GM12875 (cell line): ENCODE measurements at regions not wholly inside any gene's neighbourhood (a gene's known extent, or its start where the extent isn't known, plus 50 kb on each side); places are given as distances from the start of the nearest gene placed in this dataset.

Source experiments
- H3K4me3 ChIP-seq: one replicate; pipeline ENCODE4 v1.5.1; 2011; ENCODE audit warnings: low read depth, low read length, control low read depth
- CTCF ChIP-seq: IDR thresholded peaks from 2 replicates; pipeline ENCODE4 v1.5.1; 2011; ENCODE audit warnings: low read depth, mild to moderate bottlenecking, control low read depth, inconsistent platforms, low read length, moderate library complexity, borderline replicate concordance; ENCODE audit not compliant: insufficient read depth

DNA sequence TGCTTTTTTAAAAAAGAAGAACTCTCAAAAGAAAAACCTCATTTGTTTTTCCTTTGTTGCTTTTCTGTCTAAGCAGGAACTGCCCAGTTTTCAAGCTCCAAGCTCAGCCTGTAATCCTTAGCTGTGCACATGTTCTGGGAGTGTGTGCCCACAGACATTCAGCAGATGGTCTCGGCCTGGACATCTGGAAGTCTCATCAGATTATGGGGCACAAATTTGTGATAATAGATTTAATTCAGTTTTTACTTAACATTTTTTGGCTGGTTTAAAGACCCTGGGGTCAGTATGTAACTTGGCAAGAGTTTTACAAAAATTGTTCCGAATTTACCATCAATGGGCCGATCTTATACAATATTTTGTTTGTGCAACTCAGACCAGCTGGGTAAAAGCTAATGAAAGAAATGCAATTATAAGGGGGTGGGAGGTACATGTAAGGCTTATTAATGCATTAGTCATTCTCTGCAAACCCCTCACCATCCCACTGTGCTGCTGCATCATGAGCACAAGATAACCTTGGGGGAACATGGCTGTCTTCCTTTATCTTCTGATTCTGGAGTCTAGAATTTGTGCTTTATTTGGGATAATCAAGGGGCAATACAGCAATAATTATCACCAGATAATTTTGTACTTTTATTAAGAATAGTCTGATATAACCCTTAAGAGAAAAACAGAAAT lies 86.9 kb upstream of the PHOX2B start:
- TF ChIP-seq CTCF: no peak
- no peak overlapping the region for H3K4me3 ChIP-seq

- no peak for TF ChIP-seq CTCF
- H3K4me3 ChIP-seq: no peak overlapping the region
Observed at GRCh38 chr4:41832961-41833360, 84.4 kb upstream of the PHOX2B start.

GRCh38 chr4:41822325-41822724 lies 73.8 kb upstream of the PHOX2B start:
- no peak for TF ChIP-seq CTCF
- H3K4me3 ChIP-seq: no peak overlapping the region

DNA sequence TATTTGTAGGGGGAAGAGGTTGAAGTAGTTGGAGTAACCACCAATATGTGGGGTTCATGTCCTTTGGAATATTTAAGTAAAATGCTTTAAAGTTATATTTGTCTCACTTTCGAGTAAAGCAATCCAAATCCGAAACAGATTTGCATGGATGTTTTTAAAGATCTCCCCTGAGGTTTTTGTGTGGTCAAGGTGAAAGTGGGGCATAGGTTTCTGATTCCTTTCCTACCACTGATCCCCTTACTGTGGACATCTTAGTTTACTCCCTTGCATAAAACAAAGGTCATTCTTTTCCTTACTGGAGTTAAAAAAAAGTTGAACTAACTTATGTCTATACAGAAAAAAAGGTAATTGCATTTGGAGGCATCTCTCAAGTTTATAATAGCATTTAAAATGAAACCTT lies 71.9 kb upstream of the PHOX2B start:
- no peak overlapping the region for H3K4me3 ChIP-seq
- no peak for TF ChIP-seq CTCF

DNA sequence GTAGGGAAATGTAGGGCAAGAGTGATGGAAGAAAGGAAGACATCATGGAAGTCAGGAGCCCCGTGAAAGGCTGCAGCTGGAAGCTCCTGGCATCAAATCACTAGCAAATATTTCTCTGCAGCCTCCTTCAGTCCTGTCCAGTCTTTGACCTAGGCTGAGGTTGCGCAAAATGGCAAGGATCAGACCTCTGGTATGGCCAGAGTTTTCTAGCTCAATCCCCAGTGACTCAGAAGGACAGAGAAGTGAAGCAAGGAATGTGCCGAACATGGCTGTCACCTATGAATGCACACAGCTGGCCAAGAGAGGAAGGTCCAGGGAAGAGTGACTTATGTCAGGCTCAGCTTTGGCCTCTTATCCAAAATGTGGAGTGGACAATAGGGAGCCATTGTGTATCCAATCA lies 71.1 kb upstream of the PHOX2B start:
- no peak overlapping the region for H3K4me3 ChIP-seq
- no peak for TF ChIP-seq CTCF

DNA sequence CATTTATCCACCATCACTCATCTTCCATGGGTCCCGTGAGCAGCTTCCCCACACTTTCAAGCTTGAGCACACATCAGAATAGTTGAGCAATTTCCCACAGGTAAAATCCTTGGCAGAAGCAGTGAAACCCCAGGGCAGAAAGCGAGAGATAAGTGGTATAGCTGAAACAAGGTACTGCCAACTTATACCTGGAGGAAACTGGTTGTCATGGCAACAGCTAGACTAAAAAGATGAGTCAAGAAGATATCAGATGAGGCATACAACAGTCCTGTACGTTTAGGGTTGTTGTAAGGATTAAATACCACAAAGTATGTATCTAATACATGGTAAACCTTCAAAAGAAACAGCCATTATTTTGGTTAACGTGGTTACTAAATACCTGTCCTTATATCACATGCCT lies 66.9 kb upstream of the PHOX2B start:
- TF ChIP-seq CTCF: no peak
- H3K4me3 ChIP-seq: no peak overlapping the region

GRCh38 chr4:41814565-41814964 lies 66.0 kb upstream of the PHOX2B start:
- no peak overlapping the region for H3K4me3 ChIP-seq
- no peak for TF ChIP-seq CTCF
